Hindlimb muscle (tissue), 1 donor: ENCODE measurements at regions not wholly inside any gene's neighbourhood (a gene's known extent, or its start where the extent isn't known, plus 50 kb on each side); places are given as distances from the start of the nearest gene placed in this dataset.
"Not testable (repeated sequence)": the region's sequence is repeated elsewhere in the genome, so short reads cannot be mapped to it uniquely, and the experiment has no call there.

Experiments used
- DNase-seq: peaks from one replicate; pipeline ENCODE4 v3.0.0-alpha.2; 2013

DNA sequence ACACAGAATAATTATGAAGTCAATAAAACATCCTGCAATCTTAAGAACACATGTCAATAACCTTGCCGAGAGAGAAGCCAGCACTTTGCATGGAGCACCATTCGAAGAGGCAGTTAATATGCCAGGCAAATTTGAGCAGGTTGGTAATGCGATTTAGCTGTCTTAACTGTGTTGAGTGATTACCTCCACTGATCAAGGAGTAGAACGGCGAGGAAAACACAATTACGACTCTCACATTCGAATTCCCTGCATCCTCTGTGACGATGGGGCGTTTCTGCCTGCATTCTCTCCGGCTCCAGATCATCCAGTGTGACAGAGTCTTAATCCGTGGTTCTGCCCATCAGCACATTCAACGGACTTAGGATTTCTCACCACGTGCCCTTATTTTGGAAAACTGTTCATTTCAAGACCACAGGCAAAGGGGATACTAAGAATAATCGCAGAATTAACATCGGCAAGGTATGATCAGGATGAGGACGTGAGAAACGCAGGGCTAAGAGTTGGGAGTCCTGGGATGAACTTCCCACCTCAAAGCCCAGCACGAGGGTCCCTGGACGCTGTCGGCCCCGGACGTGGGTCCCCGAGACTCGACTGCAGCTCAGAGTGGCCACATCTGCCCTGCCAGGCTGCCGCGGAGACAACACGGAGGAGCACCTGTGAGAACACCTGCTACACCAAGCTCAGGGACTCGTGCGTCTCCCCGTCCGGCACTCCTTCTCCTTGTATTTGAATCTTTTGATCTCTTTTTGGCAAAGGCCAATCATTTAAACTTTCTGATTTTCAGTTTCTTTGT, 499.2 kb upstream of the SALL3 start:
- no peak for DNase-seq

DNA sequence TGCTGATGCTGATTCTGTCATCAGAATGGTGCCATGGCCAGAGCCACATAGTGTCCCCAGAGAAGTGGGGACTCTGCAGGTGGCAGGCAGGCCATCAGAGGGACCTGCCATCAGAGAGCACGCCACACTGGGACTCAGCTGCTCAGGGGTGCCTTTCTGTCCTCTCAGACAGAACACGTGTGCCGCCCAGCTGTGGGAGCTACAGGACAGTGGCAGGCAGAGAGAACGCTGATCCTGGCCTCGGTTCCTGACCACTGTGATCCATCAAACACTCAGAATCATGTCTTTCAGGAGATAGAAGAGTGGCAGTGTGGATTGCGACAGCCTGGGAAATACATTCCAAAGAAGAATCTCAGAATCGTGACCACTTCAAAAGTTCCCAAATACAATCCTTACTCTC, 497.2 kb upstream of the SALL3 start:
- no peak for DNase-seq

DNA sequence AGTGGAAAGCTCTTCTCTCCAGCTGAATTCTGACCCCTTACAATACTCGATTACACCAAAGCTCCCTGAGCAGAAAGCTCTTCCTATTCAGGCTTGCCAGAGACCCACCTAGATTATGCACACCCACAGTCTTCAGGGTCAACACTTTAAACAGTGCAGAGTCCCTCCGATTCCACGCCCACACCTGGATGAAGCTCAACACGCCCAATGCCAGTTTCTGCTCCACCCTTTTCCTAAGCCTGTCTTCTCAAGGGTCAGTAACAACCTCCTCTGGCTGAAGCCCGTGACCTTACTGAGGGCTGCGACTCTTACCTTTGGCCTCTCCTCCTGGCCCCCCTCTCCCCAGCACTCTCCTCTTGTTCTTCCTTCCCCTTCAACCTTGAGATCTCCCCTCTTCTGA, 492.0 kb upstream of the SALL3 start:
- DNase-seq, result no peak

DNA sequence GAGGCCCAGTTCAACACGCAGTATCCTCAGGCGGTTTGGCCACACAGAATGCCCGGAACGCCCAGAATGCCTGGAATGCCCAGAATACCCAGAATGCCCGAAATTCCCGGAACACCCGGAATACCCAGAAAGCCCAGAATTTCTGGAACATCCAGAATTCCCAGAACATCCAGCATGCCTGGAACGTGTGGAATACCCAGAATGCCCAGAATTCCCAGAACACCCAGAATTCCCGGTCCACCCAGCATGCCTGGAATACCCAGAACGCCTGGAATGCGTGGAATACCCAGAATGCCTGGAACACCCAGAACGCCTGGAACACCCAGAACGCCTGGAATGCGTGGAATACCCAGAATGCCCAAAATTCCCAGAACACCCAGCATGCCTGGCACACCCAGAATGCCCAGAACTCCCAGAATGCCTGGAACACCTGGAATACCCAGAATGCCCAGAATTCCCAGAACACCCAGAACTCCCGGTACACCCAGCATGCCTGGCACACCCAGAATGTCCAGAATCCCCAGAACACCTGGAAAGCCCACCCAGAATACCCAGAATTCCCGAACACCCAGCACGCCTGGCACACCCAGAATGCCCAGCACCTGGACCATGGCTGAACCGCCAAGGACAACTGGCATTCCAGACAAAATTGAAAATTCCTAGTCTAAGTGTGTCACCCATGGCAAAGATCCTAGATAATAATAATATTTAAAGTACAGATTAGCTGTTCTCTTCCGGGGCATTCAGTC, 487.4 kb upstream of the SALL3 start:
- no peak for DNase-seq

DNA sequence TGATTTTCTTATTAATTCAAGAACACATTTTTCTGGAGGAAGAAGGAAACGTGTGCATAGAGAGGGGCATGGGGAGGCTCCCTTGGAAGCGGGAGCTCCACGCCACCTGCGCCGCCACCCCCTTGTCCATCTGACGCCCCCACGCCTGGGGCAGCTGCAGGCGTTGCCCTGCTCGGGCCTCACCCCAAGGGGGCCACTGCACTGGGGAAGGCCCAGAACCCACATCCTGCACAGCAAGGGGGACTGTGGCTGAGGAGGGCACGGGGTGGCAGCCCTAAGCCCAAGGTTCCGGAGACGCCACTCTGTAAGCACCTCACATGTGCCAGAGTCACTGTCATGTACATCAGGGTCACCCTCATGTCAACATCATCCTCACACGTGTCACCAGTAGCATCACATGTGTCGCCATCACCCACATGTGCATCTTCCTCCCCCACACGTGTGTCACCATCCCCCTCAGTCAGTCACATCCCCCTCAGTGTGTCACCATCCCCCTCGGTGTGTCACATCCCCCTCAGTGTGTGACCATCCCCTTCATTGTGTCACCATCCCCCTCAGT, 486.7 kb upstream of the SALL3 start:
- DNase-seq, result no peak

DNA sequence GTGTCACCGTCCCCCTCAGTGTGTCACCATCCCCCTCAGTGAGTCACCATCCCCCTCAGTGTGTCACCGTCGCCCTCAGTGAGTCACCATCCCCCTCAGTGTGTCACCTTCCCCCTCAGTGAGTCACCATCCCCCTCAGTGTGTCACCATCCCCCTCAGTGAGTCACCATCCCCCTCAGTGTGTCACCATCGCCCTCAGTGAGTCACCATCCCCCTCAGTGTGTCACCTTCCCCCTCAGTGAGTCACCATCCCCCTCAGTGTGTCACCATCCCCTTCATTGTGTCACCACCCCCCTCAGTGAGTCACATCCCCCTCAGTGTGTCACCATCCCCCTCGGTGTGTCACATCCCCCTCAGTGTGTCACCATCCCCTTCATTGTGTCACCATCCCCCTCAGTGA, 486.1 kb upstream of the SALL3 start:
- DNase-seq, result not testable (repeated sequence)

DNA sequence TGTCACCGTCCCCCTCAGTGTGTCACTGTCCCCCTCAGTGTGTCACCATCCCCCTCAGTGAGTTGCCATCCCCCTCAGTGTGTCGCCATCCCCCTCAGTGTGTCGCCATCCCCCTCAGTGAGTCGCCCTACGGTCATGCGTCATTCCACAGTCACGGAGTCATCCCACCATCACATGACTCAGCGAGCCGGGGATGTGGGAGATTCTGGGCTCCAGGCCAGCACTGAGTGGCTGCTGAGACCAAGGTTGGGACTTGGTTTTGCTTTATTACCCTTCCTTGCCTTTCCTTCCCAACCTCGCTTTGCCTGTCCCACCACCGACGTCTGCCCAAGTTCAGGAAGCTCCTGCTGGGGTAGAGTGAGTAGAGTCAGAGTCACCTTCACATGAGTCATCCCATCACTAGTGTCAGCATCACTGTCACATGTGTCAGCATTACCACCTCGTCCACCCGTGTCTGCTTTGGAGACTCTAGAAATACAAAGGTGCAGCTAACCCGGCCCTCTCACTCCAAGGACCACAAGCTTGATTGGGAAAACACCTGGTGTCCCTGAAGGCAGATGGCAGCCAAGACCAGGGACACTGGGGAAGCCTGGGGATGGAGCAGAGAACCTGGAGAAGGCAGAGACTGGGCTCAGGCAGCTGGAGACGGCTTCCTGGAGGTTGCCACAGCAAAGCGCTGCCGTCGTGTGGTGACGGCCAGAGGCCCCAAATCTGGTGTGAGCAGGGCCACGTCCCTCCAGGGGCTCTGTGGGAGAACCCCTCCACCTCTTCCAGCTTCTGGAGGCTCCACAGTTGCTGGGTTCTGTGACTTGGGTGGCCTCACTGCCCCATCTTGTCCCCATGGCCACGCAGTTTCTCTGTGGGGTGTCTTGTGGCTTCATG, 485.2 kb upstream of the SALL3 start:
- no peak for DNase-seq

DNA sequence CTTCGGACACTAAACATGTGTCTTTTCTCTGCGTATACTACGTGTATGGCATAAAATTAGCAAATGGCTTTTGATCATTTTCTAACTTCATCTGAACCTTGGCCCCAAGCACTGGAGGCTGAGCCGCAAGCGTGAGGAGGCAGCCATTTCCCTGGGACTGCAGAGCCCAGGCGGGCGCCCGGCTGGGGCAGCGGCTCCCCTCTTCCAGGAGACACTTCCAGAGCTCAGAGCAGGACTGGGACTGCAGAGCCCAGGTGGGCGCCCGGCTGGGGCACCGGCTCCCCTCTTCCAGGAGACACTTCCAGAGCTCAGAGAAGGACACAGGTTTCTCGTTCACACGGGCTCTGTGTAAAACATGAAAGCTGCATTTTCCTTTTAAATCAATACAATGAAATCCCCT, 484.1 kb upstream of the SALL3 start:
- no peak for DNase-seq

DNA sequence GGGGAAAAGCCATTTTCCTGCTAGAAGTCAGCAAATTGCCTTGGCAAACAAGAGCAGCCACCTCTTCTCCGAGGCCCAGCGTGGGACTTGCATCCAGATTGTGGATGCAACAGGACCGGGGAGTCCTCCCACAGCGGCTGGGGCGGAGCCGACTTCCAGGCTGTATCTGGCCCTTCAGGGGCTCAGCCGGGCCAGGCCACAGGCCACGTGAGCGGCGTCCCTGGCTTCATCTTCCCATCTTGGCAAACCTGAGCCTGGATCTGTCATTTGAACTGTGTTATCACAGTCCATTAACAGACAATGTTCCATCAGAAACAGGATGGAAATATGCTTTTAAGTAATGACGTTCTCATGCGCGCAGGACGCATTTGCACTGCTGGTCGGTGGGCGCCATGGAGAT, 483.5 kb upstream of the SALL3 start:
- DNase-seq, result peak; percentile 19

DNA sequence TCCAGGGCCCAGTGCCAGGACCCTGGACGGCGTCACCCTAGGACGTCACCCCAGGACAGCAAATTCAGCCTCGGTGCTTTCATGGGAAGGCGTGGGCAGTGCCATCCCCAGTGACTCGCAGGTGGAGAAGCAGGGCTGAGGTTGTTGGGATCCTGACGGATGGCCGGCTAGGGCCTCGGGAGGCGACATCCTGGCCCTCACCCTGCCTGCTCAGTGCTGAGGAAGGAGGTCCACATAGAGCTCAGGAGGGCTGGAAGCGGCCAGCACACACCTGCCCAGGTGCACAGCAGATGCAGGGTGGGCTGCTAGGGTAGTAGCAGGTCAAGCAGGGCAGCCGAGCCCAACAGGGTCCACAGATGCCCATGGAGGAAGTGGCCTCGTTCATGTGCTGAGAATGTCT, 482.0 kb upstream of the SALL3 start:
- no peak for DNase-seq

DNA sequence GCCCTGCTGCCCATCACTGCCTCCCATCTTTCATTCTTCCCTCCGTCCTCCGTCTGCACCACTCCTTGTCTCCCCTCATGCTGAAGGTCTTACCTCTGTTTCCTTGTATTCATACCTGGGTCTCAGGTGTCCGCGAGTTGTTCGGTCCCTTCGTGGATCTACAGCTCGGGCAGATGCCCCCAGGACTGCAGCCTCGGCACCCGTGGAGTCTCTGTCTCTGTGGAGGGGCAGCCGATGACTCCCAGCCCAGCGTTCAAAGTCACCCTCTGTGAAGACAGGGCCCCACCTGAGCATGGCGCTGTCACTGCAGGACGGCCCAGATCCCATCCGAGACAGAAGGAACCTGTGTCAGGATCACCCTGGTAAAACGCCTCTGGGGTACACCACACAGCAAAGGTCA, 480.0 kb upstream of the SALL3 start:
- no peak for DNase-seq

DNA sequence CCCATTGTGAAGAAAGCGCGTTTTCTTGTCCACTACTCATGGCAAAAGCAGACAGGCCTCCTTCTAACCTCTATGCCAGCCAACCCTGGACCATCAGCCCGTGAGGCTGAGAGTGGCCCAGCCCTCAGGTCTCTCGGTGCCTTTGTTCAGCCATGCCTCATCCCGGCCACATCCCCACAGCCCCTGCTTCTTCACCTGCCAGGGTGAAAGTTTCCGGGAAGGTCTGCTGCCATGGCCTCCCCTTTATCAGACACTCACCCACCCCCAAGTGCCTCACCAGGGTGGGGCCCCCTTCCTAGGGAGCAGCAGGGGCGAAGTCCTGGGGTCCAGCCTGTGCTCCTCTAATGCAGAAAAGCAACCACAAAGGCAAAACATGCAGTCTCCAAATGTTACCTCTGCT, 478.4 kb upstream of the SALL3 start:
- no peak for DNase-seq

DNA sequence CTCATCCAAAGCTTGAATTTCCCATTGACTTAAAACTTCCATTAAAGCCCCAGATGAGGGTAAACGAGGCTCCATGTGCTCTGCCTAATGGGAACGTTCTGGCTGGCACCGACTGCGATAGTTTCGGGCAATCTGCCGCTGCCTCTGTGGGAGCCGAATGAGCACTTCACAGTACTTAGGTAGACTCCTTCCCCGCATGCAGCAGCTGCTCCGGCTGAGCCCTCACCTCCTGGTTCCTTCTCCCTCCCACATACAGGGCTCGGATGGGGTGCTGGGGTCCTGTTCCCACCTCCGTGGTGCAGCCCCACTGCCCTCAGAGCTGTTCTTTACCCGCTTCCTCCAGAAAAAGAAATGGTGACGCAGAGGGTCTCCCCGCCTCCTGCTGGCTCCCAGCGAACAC, 476.5 kb upstream of the SALL3 start:
- no peak for DNase-seq

DNA sequence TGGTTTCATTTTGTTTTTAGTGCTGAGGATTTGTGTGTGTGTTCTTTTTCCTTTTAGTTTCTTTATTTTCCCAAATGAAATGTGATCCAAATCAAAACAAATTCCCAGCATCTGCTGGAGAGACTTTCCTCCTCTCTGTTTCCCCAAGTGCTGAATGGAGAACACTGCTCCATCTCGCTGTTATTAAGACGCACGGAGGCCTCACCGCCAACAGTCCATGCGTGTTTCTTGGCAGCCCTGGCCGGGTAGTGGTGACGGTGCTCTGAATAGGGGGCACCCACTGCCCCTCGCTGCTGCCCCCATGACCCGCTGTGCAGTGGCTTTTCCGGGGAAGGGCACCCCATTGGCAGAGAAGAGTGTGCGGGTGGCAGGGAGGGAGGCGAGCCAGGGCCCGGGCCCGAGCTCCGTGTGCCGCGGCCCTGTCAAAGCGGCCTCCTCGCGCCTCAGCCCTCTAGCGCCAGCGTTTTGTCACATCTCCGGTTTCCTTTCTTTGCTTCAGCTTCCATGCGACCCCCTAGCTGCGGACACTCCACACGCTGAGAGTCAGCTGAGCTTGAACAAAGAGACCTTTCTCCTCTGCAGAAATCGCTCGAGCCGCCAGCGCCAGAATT, 473.7 kb upstream of the SALL3 start:
- no peak for DNase-seq

DNA sequence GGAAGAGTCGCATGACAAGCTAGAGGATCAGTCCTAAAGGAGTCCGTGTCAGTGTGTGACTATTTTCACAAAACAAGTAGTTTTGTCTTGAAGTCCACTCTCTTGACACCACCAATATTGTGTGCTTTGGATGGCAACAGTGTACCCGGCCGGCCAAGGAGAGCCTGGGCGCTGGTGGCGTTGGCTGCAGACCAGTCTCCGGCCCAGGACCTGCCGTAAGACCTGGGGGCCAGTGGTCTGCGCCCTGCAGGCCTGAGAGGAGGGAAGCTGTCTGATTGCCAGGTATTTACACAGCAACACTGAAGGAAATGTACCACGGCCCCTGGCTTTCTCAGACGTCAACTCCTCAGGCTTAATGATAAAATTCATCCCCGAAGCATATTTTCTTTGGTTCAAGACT, 472.4 kb upstream of the SALL3 start:
- DNase-seq, result no peak

DNA sequence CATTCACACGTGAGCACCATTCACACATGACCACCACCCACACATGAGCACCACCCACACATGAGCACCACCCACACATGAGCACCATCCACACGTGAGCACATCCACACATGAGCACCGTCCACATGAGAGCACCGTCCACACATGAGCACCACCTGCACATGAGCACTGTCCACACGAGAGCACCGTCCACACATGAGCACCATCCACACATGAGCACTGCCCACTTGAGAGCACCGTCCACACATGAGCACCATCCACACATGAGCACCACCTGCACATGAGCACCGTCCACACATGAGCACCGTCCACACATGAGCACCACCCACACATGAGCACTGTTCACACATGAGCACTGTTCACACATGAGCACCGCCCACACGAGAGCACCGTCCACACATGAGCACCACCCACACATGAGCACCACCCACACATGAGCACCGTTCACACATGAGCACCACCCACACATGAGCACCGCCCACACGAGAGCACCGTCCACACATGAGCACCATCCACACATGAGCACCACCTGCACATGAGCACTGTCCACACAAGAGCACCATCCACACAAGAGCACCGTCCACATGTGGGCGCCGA, 471.3 kb upstream of the SALL3 start:
- not testable (repeated sequence) for DNase-seq

DNA sequence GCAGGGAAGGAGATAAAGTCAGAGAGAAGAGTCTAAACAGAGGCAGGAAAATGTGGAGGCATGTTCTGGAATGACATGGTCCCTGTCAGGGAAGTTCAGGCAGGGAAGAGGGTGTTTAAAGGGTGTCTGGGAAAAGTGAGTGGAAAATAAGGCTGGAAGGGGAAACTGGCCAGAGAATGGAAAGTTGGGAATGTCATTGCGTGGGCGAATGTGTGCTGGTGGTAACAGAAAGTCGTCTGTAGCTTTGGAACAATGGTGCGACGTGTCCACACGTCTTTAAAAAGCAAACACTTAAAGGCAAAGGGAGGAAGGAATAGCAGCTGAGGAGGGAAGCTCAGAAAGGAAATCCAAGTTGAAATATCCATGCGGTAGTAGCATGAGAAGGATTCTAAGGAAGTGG, 469.5 kb upstream of the SALL3 start:
- DNase-seq, result no peak

DNA sequence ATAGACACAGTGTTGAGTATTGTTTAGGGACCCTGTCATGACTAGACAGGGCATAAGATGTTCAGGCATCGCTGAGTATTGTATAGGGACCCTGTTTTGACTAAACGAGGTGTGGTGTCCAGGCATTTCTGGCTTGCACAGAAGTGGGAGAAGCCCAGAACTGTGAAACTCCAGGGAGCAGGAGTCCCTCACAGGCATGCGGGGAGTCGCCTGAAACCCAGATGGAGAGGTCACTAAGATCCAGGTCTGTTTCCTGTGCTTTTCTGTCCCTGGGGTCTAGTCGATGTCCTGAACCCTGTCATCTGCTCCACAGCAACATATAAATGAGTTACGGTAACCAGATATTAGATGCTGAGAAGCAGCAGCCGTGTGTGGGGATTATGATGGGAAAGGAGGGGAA, 469.0 kb upstream of the SALL3 start:
- no peak for DNase-seq

DNA sequence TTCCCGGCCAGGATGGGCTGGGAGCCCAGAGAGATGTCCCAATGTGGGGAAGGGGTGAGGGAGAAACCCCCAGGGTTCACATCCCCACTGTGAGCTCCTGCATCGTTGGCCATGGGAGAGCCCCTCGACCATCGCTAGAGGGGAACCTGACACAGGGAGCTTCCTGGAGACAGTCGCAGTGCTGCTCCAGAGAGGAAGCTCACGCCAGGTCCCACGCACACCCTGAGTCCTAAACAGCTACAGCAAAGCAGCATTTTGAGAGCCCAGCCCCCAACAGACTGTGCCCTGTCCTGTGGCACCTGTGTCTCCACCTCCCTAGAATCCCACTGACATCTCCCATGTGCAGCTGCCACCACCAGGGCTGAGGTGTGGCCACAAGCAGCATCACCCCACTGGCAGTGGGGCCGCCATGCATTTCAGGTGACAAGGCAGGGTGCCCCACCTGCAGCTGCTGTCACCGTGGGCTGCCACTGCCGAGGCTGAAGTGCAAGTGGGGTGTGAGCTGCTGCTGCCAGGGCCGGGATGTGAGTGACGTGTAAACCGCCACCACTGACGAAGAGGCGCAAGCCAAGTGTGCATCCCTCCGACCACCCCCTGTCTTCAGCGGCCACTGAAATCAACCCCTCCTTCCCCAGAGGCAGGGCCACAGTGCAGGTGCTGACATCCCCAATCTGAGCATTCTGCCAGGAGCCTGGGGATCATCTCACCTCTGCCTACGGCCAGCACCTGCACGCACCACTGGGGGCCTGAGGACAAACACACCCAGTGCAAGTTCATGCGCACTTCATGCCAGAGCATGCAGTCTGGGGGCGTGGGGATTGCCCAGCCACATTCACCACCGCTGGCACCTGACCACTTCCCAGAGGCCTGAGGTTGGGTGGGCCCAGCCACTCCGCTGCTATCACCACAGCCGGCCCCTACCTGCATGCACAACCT, 467.7 kb upstream of the SALL3 start:
- DNase-seq, result no peak

DNA sequence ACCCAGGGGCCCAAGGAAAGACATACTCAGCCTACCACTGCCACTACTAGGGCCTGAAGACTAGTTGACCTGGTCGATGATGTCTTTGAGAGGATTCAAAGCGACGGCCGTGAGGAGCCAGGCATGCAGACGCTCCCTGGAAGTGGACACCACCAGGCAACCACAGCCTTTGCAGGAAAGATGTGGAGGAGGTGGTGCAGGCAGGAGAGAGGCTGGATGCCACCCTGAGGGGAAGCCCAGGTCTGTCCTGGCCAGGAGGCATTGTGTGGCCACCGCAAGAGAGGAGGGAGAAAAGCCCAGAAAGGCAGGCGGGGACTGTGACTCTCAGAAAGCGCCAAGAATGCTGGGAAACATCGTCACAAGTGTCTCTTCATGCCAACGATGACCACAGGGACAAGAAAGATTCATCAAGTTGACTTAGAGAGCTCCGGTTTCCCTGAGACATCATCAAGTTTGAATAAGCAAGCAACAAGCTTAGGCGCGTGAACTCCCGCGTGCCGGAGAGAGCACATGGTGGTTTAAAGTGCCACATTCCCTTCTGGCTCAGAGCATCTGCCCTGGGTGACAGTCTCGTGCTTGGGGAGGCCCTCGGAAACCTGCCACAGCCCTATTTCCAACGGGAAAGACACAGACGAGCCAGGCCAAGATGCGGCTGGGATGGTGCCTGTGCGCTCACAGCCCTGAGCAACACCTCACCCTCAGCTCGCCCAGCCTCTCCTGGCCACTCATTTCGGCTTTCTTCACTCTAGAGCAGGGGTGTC, 464.5 kb upstream of the SALL3 start:
- DNase-seq, result no peak
